ENCODE measurements at regions not wholly inside any gene's neighbourhood (a gene's known extent, or its start where the extent isn't known, plus 50 kb on each side); places are given as distances from the start of the nearest gene placed in this dataset.

DNA sequence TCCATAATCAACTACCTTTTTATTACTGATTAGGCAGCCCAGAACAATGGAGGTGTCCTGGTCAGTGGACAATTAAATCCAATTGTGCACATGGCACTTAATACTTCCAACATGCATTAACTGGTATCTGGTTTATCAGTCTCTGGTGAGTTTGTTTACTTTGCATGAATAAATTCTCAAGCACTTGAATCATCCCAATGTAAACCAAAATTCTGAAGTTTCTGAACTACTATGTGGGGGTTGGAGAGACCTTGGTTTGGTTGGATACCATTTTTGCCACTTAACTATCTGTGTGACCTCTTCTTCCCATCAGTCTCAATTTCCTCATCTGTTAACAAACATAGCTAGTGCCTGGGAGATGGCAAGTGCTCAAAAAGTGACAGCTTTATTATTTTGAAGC lies 70.5 kb upstream of the MAP4 start:
- no peaks in the 10 kb centered on the region for H3K9me3 ChIP-seq (ENCODE audit: control insufficient read depth, low read depth, low read length)
- no peak overlapping the region for H3K23ac ChIP-seq (ENCODE audit: insufficient read length, low read depth, low read length)
- no peaks in the 10 kb centered on the region for H4K20me1 ChIP-seq (ENCODE audit: control insufficient read depth, insufficient read depth, insufficient read length)
- DNase-seq: no peak
- Mint-ChIP-seq H3K27ac (peak overlapping the region in 2 of 3 experiments; percentile 23 to 98; a peak in 3 of 7 replicates), H3K4me3 (peak overlapping the region; percentile 96 to 99), H3K27me3 (ENCODE audit: low read depth) (no peaks in the 10 kb centered on the region; the same call in 1 of the 2 replicates), H3K4me1 (peaks cover 25 to 30% of the 10 kb centered on the region in 2 experiments), H3K9me3 (no peaks in the 10 kb centered on the region), H3K36me3 (ENCODE audit: insufficient read depth in 1 of 3, low read depth in 3 of 3) (peaks cover 9 to 13% (median 13%) of the 10 kb centered on the region in 3 experiments)
- H3K79me1 ChIP-seq (ENCODE audit: insufficient read depth, low read depth, low read length, poor library complexity, severe bottlenecking): peaks cover 3% of the 10 kb centered on the region
- H3K4ac ChIP-seq (ENCODE audit: low read depth, low read length): no peak overlapping the region
- H3K27me3 ChIP-seq (ENCODE audit: insufficient read depth, low read length): no peaks in the 10 kb centered on the region
- H2AK5ac ChIP-seq (ENCODE audit: insufficient read length, low read length): no peak overlapping the region
- no peak overlapping the region for H2BK5ac ChIP-seq (ENCODE audit: insufficient read length, low read length)
- H2BK15ac ChIP-seq (ENCODE audit: low read depth, low read length): no peak overlapping the region
- H3K56ac ChIP-seq (ENCODE audit: insufficient read length, low read depth, low read length): no peak overlapping the region
- no peak overlapping the region for H3K18ac ChIP-seq (ENCODE audit: insufficient read length, low read depth, low read length)
- H4K5ac ChIP-seq (ENCODE audit: insufficient read length, low read depth, low read length): no peak overlapping the region
- no peak overlapping the region for H2BK12ac ChIP-seq (ENCODE audit: insufficient read length, low read depth, low read length)
- TF ChIP-seq, protein P1, sequence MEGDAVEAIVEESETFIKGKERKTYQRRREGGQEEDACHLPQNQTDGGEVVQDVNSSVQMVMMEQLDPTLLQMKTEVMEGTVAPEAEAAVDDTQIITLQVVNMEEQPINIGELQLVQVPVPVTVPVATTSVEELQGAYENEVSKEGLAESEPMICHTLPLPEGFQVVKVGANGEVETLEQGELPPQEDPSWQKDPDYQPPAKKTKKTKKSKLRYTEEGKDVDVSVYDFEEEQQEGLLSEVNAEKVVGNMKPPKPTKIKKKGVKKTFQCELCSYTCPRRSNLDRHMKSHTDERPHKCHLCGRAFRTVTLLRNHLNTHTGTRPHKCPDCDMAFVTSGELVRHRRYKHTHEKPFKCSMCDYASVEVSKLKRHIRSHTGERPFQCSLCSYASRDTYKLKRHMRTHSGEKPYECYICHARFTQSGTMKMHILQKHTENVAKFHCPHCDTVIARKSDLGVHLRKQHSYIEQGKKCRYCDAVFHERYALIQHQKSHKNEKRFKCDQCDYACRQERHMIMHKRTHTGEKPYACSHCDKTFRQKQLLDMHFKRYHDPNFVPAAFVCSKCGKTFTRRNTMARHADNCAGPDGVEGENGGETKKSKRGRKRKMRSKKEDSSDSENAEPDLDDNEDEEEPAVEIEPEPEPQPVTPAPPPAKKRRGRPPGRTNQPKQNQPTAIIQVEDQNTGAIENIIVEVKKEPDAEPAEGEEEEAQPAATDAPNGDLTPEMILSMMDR (conservative IDR thresholded peaks at IDR 0.05): no peak
- H2BK120ac ChIP-seq (ENCODE audit: low read depth, low read length, poor library complexity, severe bottlenecking): no peak overlapping the region
- H3K27ac ChIP-seq (ENCODE audit: insufficient read length, low read depth, low read length): no peak overlapping the region
- H4K91ac ChIP-seq (ENCODE audit: insufficient read length, low read depth, low read length): no peak overlapping the region
- peak overlapping the region; percentile 72 for H3K4me2 ChIP-seq (ENCODE audit: insufficient read depth, insufficient read length, low read length)
- H3K9ac ChIP-seq (ENCODE audit: extremely low read depth, insufficient read length, low read length): no peak overlapping the region
- no peaks in the 10 kb centered on the region; the same call in 1 of the 2 replicates for H3K4me1 ChIP-seq (ENCODE audit: insufficient read depth, low read length)
- no peak overlapping the region for H4K8ac ChIP-seq (replicated peaks; ENCODE audit: insufficient read length, low read depth, low read length)
- no peak overlapping the region for H3K14ac ChIP-seq (ENCODE audit: insufficient read depth, low read length)
- H2AFZ ChIP-seq (ENCODE audit: low read length): no peak overlapping the region
- no peak overlapping the region for H2BK20ac ChIP-seq (ENCODE audit: low read depth, low read length, poor library complexity, severe bottlenecking)
- H3K79me2 ChIP-seq (ENCODE audit: insufficient read depth, low read length): peaks cover 31% of the 10 kb centered on the region; the same call in 1 of the 2 replicates
- H3T11ph ChIP-seq (ENCODE audit: low read length): no peak overlapping the region
- H3K23me2 ChIP-seq (ENCODE audit: insufficient read length, low read depth, low read length, poor library complexity, severe bottlenecking): peaks cover 6% of the 10 kb centered on the region
